Type B pancreatic cell (in vitro differentiated cells): ENCODE measurements at regions not wholly inside any gene's neighbourhood (a gene's known extent, or its start where the extent isn't known, plus 50 kb on each side); places are given as distances from the start of the nearest gene placed in this dataset.

Experiments
- DNase-seq: peaks from one replicate; pipeline ENCODE4 v3.0.0; 2021; ENCODE audit warnings: mixed read lengths; ENCODE audit not compliant: unreplicated experiment; ENCODE audit errors: extremely low spot score
- H3K27ac Mint-ChIP-seq: 2 replicates; pipeline ENCODE4 v1.8.0; 2021; ENCODE audit warnings: mild to moderate bottlenecking, mixed read lengths
- H3K27me3 Mint-ChIP-seq: 2 replicates; pipeline ENCODE4 v1.8.0; 2021; ENCODE audit warnings: mixed read lengths
- H3K36me3 Mint-ChIP-seq: 2 replicates; pipeline ENCODE4 v1.8.0; 2021; ENCODE audit warnings: mixed read lengths
- H3K4me1 Mint-ChIP-seq: one replicate; pipeline ENCODE4 v1.8.0; 2021; ENCODE audit warnings: mixed read lengths; ENCODE audit not compliant: unreplicated experiment
- H3K4me3 Mint-ChIP-seq: 2 replicates; pipeline ENCODE4 v1.8.0; 2021; ENCODE audit warnings: mild to moderate bottlenecking, mixed read lengths
- H3K9me3 Mint-ChIP-seq: 2 replicates; pipeline ENCODE4 v1.8.0; 2021; ENCODE audit warnings: mixed read lengths
- TF ChIP-seq, protein P1 (sequence below): fragments of 200-600 bp; sonication (generic); conservative IDR thresholded peaks from 2 replicates; pipeline ENCODE4 v1.5.0; 2021; ENCODE audit warnings: antibody characterized with exemption, mild to moderate bottlenecking

DNA sequence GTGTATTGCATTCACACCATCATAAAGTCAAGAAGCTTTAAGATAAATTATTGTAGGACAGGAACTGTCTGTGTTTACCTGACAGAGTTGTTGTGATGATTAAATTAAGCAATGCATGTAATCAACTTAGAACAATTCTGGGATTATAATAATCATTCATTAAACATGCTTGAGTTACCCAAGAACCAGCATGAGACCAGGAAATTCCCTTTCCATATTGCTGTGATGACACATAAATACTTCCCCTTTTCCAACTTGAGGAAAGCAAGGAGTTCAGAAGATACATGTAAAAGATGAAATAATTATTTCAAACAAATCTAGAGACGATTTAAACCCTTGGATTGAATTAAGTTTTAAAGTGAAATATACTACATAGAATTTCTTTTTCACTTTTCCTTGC is 404.4 kb downstream of the GJA1 start:
- Mint-ChIP-seq H3K36me3 (no peaks in the 10 kb centered on the region), H3K4me3 (no peak overlapping the region), H3K9me3 (peaks cover 7% of the 10 kb centered on the region), H3K4me1 (peaks cover 3% of the 10 kb centered on the region), H3K27ac (no peak overlapping the region), H3K27me3 (no peaks in the 10 kb centered on the region)
- TF ChIP-seq, protein P1, sequence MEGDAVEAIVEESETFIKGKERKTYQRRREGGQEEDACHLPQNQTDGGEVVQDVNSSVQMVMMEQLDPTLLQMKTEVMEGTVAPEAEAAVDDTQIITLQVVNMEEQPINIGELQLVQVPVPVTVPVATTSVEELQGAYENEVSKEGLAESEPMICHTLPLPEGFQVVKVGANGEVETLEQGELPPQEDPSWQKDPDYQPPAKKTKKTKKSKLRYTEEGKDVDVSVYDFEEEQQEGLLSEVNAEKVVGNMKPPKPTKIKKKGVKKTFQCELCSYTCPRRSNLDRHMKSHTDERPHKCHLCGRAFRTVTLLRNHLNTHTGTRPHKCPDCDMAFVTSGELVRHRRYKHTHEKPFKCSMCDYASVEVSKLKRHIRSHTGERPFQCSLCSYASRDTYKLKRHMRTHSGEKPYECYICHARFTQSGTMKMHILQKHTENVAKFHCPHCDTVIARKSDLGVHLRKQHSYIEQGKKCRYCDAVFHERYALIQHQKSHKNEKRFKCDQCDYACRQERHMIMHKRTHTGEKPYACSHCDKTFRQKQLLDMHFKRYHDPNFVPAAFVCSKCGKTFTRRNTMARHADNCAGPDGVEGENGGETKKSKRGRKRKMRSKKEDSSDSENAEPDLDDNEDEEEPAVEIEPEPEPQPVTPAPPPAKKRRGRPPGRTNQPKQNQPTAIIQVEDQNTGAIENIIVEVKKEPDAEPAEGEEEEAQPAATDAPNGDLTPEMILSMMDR = no peak
- no peak for DNase-seq

DNA sequence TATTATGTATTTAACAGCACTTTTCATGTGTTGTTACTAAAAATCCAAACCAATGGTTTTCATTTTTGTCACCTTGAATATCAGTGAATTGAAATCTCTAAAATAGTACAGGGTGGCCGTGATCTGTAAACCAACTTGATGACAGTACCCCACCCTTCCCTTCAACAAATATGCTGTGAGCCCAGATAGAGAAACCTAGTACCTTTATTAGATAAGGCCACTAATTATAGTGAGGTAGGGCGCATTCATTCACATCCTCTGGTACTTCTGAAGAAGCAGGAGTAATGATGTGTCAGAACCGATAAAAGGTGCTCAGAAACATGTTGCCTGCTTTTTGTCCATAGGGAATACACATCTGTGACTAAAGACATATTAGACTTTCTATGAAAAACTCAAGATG is 409.5 kb downstream of the GJA1 start:
- Mint-ChIP-seq H3K27me3 (no peaks in the 10 kb centered on the region), H3K4me3 (no peak overlapping the region), H3K9me3 (peaks cover 4% of the 10 kb centered on the region), H3K4me1 (no peaks in the 10 kb centered on the region), H3K36me3 (no peaks in the 10 kb centered on the region), H3K27ac (no peak overlapping the region)
- TF ChIP-seq, protein P1 = no peak
- no peak for DNase-seq

DNA sequence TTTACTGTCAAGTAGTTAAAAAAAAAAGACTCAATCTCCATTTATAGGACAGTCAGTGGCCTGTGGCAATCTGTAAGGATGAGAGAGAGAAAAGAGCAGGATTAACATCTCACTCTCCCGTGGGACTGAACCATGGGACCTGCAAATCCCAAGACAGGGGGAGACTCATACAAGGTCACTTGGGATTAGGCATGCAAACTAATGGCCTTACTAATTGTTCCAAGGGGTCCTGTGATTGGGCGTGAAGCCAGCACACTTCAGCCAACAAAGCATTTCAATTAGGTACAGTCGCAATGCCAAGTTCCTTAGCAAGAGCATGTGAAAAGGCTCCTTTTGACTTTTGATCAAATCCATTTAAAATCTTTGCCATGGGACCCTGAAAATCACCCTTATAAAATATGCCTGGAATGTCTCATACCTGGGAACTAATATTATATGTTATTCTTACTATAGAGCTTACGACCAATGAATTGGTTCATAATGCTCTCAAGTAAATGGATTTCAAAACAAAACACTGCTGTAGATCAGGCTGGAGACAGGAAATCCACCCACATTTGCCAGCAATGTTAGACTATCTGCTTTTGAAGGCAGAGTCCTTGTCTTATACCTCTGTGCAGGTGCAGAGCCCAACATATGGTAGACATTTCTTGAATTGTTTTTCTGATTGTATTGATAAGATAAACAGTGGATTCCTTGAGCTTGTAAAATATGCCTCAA is 412.5 kb downstream of the GJA1 start:
- no peak overlapping the region for H3K27ac Mint-ChIP-seq

DNA sequence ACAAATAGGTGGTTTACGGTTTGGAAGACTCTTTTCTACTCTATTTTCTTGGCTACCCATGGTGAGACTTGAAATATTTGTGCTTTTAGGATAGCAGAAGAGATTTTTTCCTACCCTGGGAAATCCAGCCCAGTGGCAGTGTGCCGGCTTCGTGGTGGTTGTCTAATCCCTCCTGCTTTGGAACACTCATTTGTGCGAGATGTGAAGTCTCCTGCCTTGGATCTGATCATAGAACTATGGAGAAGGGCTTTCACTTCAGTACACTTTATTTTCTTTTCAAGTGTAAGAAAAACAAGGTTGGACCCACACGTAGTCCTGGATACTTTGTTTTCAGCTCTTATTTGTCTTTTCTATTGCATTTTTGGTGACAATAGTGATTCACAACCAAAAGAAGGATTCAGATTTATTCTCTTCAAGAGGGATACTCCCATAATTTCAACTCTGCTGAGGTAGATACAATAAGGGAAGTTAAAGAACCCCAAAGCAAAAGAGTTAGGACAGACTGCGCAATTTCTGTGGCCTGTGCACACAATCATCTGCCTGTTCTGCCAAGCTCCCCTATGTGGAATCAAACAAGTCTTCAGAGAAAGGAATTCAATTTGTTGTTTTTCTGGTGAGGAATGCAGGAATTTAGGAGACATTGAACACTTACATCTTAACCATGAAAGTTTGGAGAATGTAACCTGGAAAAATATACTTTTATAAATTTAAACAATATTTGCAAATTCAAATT is 413.2 kb downstream of the GJA1 start:
- H3K27ac Mint-ChIP-seq = no peak overlapping the region
- peaks cover 4% of the 10 kb centered on the region for H3K9me3 Mint-ChIP-seq
- no peaks in the 10 kb centered on the region for H3K27me3 Mint-ChIP-seq
- DNase-seq = no peak
- H3K36me3 Mint-ChIP-seq = no peaks in the 10 kb centered on the region
- H3K4me1 Mint-ChIP-seq = peaks cover 6% of the 10 kb centered on the region
- TF ChIP-seq, protein P1 = no peak
- no peak overlapping the region for H3K4me3 Mint-ChIP-seq

More for the DNA sequence above, 412.5 kb downstream of the GJA1 start:
- peaks cover 4% of the 10 kb centered on the region for H3K9me3 Mint-ChIP-seq
- no peak overlapping the region for H3K4me3 Mint-ChIP-seq
- H3K27me3 Mint-ChIP-seq = no peaks in the 10 kb centered on the region
- TF ChIP-seq, protein P1 = no peak
- H3K36me3 Mint-ChIP-seq = no peaks in the 10 kb centered on the region
- H3K4me1 Mint-ChIP-seq = peaks cover 6% of the 10 kb centered on the region
- DNase-seq = no peak

DNA sequence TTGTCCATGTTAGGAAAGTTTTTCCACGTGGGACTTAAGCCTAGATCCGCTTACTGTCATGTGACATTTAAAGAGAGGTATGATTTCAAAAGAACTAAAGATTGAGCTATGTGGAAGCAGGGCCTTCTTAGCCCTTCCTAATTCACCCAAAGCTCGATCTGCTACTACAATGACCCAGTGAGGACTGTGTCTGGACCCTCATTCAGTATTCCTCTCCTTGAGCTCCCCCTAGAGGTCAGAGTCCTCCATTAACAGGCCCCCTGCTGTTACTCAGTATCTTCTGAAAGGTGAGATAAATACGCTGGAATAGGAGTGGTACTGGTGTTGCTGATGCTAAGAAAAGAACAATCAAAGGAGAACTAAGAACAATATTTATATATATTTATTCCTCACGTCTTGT is 414.0 kb downstream of the GJA1 start:
- no peak for DNase-seq
- no peak overlapping the region for H3K4me3 Mint-ChIP-seq
- TF ChIP-seq, protein P1 = peak; percentile 79
- no peaks in the 10 kb centered on the region for H3K27me3 Mint-ChIP-seq
- H3K4me1 Mint-ChIP-seq = peaks cover 6% of the 10 kb centered on the region
- H3K27ac Mint-ChIP-seq = no peak overlapping the region
- no peaks in the 10 kb centered on the region for H3K9me3 Mint-ChIP-seq
- no peaks in the 10 kb centered on the region for H3K36me3 Mint-ChIP-seq
